ENCODE measurements at regions not wholly inside any gene's neighbourhood (a gene's known extent, or its start where the extent isn't known, plus 50 kb on each side); places are given as distances from the start of the nearest gene placed in this dataset.

- TF ChIP-seq ZBTB7A (IDR thresholded peaks at IDR 0.05; ENCODE audit: low read depth) (no peak), NFIC (IDR thresholded peaks at IDR 0.05) (no peak), TCF12 (IDR thresholded peaks at IDR 0.05; ENCODE audit: low read depth) (no peak), YY1 (IDR thresholded peaks at IDR 0.05; ENCODE audit: low read depth) (no peak), USF1 (IDR thresholded peaks at IDR 0.05) (no peak), REST (IDR thresholded peaks at IDR 0.05; ENCODE audit: low read depth) (no peak), RAD21 (IDR thresholded peaks at IDR 0.05; ENCODE audit: low read depth) (no peak), CREB1 (IDR thresholded peaks at IDR 0.05; ENCODE audit: low read depth) (no peak), FOXM1 (IDR thresholded peaks at IDR 0.05; ENCODE audit: borderline replicate concordance, low read depth) (no peak), MAX (IDR thresholded peaks at IDR 0.05) (no peak), TEAD4 (IDR thresholded peaks at IDR 0.05) (no peak), TAF1 (IDR thresholded peaks at IDR 0.05; ENCODE audit: low read depth) (no peak), CEBPB (IDR thresholded peaks at IDR 0.05) (no peak)
Observed at GRCh38 chr12:111124183-111124582, 203.8 kb upstream of the MYL2 start.

- no peak for TF ChIP-seq CREB1 (IDR thresholded peaks at IDR 0.05; ENCODE audit: low read depth)
- no peak for TF ChIP-seq REST (IDR thresholded peaks at IDR 0.05; ENCODE audit: low read depth)
- no peak for TF ChIP-seq RAD21 (IDR thresholded peaks at IDR 0.05; ENCODE audit: low read depth)
- TF ChIP-seq MAX (IDR thresholded peaks at IDR 0.05): no peak
- TF ChIP-seq TEAD4 (IDR thresholded peaks at IDR 0.05): no peak
- TF ChIP-seq FOXM1 (IDR thresholded peaks at IDR 0.05; ENCODE audit: borderline replicate concordance, low read depth): no peak
- no peak for TF ChIP-seq YY1 (IDR thresholded peaks at IDR 0.05; ENCODE audit: low read depth)
- TF ChIP-seq EGR1 (IDR thresholded peaks at IDR 0.05): no peak
- TF ChIP-seq TAF1 (IDR thresholded peaks at IDR 0.05; ENCODE audit: low read depth): no peak
- no peak for TF ChIP-seq NFIC (IDR thresholded peaks at IDR 0.05)
Observed at GRCh38 chr12:111123390-111123789, 203.0 kb upstream of the MYL2 start.

GRCh38 chr12:111122458-111122878 lies 202.1 kb upstream of the MYL2 start:
- no peak for TF ChIP-seq CEBPB (IDR thresholded peaks at IDR 0.05)
- no peak for TF ChIP-seq TEAD4 (IDR thresholded peaks at IDR 0.05)
- no peak for TF ChIP-seq CREB1 (IDR thresholded peaks at IDR 0.05; ENCODE audit: low read depth)
- TF ChIP-seq FOXM1 (IDR thresholded peaks at IDR 0.05; ENCODE audit: borderline replicate concordance, low read depth): no peak
- TF ChIP-seq USF1 (IDR thresholded peaks at IDR 0.05): no peak
- no peak for TF ChIP-seq EGR1 (IDR thresholded peaks at IDR 0.05)
- TF ChIP-seq MAX (IDR thresholded peaks at IDR 0.05): no peak
- no peak for TF ChIP-seq RAD21 (IDR thresholded peaks at IDR 0.05; ENCODE audit: low read depth)

- no peak for TF ChIP-seq MAX (IDR thresholded peaks at IDR 0.05)
- no peak for TF ChIP-seq RAD21 (IDR thresholded peaks at IDR 0.05; ENCODE audit: low read depth)
- TF ChIP-seq TCF12 (IDR thresholded peaks at IDR 0.05; ENCODE audit: low read depth): no peak
- no peak for TF ChIP-seq ZBTB7A (IDR thresholded peaks at IDR 0.05; ENCODE audit: low read depth)
- no peak for TF ChIP-seq CEBPB (IDR thresholded peaks at IDR 0.05)
- TF ChIP-seq YY1 (IDR thresholded peaks at IDR 0.05; ENCODE audit: low read depth): no peak
- no peak for TF ChIP-seq TAF1 (IDR thresholded peaks at IDR 0.05; ENCODE audit: low read depth)
- no peak for TF ChIP-seq EP300 (IDR thresholded peaks at IDR 0.05; ENCODE audit: borderline replicate concordance)
- TF ChIP-seq REST (IDR thresholded peaks at IDR 0.05; ENCODE audit: low read depth): no peak
Observed at GRCh38 chr12:111121840-111122239, 201.5 kb upstream of the MYL2 start.

All from Ishikawa (cell line).